ENCODE measurements at regions not wholly inside any gene's neighbourhood (a gene's known extent, or its start where the extent isn't known, plus 50 kb on each side); places are given as distances from the start of the nearest gene placed in this dataset.
"Not testable (repeated sequence)": the region's sequence is repeated elsewhere in the genome, so short reads cannot be mapped to it uniquely, and the experiment has no call there.

DNA sequence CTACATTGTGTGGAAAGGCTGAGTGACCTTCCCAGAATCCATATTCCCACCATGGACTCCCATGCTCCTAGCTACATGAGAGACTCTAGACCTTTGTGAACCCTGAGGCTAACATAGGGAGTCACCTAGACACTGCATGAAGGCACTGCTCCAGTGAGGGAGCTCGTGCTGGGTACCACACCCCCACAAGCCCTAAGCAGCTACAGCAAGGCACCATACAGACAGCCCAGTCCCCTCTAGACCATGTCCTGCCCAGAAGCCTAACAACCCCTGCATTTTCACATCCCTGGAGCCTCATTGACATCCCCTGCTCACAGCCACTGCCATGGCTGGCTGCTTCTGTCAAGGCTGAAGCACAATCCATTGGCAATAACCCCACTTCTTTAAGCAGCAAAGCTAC, 176.5 kb upstream of the CTNND2 start:
- no peak for DNase-seq

DNA sequence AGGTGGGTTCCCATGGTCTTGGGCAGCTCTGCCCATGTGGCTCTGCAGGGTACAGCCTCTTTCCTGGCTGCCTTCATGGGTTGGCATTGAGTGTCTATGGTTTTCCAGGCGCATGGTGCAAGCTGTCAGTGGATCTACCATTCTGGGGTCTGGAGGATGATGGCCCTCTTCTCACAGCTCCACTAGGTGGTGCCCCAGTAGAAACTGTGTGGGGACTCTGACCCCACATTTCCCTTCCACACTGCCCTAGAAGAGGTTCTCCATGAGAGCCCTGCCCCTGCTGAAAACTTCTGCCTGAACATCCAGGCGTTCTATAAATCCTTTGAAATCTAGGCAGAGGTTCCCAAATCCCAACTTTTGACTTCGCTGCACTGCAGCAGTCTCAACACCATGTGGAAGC, 174.0 kb upstream of the CTNND2 start:
- not testable (repeated sequence) for DNase-seq

DNA sequence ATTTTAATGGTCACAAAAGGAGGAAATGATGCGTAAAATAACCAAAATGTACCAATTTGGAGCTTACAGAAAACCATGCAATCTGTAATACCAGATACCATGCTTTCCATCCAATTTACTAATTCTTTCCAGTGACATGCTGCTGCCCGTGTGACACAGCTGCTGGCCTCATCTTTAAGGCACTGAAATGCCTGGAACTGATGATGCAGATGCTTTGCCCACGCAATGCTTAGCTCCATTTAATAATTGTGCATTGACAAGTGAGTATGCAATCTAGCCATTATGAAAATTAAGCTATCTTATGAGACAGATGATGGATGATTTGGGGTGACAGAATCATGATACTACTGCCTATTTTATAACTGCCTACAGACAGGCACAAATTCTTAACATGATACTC, 169.2 kb upstream of the CTNND2 start:
- DNase-seq: no peak

- no peak for DNase-seq
Measured at GRCh38 chr5:12072441-12072840, 168.2 kb upstream of the CTNND2 start.

GRCh38 chr5:12071455-12071854, 167.2 kb upstream of the CTNND2 start:
- no peak for DNase-seq

DNA sequence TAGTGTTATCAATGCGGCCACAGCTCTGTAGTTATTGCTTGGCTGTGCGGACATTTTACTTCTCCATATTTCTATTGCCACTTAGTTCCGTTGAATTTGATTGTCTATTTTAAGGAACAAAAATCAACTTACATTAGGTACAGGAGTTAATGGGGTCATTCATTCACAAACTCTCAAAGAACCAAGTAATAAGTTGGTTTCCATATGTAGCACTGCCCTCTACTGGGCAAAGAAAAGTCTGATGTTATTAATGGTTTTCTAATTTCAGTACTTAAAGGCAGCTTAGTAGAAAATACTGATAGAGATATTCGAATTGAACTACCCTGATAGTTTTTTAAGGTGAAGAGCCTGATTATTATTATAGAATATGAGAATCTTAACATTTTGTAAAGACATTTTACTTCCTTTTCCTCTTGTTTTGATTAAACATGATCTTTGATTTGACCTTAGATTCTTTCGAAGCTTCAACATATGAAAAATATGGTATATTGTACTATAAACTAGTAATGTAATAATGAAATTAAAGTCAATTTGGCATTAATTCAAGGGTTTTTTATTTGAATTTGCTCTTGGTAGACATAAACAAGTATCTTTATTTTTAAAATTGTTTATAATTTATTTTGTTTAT, 119.5 kb upstream of the CTNND2 start:
- DNase-seq: peak; percentile 29

DNA sequence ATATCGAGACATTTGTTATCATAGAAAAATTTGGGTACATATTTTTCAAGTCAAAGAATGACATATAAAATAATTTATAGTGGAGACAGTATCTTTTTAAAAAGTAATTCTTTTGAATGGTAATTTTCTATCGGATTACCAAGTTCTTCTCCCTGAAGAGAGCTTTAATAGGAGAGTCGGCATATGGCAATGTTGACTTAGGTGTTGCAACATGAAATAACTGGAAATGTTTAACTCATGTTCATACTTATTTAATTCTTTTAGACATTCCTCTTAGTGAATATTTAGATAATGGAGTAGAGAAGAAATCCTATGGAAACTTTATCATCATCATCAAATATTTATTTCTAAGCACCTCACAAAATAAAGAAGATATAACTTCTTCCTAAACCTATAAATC, 118.2 kb upstream of the CTNND2 start:
- DNase-seq: no peak

GRCh38 chr5:12019306-12019705, 115.1 kb upstream of the CTNND2 start:
- no peak for DNase-seq

GRCh38 chr5:12017007-12017406, 112.8 kb upstream of the CTNND2 start:
- DNase-seq: no peak

DNA sequence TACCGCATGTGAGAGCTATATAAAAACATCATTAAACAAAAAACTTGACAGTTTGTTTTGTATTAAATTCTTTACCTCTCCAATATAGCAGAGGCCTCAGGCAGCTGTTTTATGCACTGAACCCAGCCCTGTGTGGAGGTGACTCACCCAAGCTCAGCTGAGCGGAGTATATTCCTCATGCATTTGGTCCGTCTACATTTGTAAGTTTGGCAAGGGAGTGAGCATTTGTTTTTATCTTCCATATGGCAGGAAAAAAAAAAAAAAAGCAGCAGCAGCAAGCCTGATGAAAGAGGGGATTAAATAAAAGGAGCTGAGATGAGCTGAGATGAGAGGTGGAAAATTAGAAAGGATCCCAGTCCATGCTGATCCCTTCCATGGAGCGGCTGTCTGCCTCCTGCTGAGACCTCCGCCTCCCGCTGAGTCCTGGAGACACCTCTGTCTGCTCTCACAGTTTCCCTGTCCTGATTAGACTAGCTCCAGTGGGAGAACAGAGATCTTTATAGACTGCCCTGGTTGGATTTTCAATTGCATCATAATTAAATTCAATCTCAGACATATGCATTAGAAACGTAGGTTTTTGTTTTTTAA, 112.0 kb upstream of the CTNND2 start:
- DNase-seq: no peak

DNA sequence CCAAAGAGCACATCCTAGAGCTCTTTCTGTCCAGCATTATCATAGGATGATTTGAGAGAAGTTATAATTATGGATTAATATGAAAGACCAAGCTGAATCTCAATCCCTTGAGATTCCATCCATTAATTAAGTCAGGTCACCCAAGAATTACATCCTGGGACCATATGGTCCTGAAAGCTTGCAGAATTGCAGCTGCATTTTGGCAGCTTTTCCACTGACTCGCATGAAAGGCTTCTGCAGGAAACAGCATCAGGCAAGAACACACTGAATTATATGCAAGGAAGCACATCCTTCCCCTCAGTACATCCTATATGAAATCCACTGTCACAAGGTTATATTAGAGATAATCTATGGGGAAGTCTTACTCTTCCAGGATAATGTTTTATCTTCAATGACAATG, 109.1 kb upstream of the CTNND2 start:
- no peak for DNase-seq

GRCh38 chr5:12003680-12004079, 99.4 kb upstream of the CTNND2 start:
- DNase-seq: no peak

DNA sequence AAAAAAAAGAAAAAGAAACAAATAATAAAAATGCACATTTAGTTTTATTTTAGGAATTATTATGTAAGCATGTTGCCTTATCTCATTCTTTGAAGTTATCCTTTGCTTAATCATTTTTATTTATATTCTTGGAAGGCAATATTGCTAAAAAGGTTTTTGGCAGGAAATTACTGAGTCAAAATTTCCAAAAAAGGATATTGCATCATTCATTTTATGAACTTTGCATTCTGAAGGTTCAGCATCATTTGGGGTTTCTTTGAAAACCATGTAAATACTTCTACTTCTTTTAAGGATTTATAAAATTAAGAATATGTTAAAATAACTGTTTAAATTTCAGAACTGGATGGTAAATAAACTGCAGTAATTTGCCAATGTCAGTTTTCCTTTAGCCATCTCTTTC, 94.2 kb upstream of the CTNND2 start:
- DNase-seq: no peak

DNA sequence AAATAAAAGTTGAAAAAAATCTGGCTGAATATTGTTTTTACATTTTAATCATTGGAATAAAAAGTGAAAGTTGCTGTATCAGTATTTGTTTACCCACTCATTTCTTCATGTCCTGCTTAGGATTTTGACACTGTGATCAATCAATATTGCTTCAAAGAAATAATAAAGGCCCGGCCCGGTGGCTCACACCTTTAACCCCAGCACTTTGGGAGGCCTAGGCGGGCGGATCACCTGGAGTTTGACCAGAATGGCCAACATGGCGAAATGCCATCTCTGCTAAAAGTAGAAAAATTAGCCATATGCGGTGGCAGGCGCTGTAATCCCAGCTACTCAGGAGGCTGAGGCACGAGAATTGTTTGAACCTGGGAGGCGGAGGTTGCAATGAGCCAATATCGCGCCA, 93.7 kb upstream of the CTNND2 start:
- no peak for DNase-seq

DNA sequence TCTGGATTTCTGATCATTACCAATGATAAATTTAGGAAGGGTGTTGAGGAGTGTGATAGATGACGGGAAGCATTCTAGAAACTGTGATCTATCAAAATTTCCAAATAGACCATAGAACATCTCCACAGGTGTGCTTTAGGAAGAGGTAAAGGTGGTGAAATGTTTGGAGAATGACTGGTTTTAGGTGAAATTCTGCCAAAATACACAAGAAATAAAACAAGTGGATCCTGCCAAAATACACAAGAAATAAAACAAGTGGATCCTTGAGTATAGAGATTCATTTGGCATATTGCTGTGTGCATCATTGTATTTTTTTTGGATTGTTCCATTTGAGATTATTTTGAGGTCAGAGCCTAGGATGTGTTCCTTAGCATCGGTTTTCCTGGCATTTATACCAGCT, 88.3 kb upstream of the CTNND2 start:
- no peak for DNase-seq

- DNase-seq: no peak
Measured at GRCh38 chr5:11985993-11986392, 81.7 kb upstream of the CTNND2 start.

DNA sequence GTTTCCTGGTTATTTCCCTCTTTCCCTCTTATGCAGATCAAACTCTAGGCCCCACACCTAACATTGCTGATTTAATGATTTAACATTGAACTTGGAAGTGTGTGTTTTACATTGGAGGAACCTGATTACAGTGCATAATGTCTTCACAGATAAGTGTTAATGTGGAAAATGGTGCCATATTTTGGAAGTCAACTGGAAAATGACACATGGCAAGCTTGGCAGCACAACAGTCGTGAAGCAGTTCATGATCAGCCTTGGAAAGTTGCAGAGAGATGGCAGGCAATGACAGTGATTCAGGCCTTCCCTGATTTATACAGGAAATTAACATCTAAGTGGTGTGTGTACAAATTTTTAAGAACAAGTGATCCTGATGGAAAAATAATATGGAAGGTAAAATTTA, 80.0 kb upstream of the CTNND2 start:
- DNase-seq: no peak

DNA sequence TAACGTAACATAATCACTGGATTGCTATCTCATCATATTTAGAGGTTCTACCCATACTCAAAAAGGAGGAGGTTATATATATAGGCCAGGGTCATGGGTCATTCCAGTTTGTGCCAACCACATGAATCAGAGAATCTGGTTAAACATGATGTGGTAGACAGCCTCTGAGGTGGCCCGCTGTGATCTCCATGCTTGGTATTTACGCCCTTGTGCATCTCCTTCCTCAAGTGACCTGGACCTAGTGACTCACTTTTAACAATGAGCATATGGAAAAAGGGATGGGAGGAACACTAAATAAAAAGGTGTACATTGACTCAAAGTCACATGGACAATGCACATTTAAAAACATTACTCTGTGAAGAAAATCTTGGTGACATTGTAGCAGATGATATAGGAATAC, 77.7 kb upstream of the CTNND2 start:
- no peak for DNase-seq

DNA sequence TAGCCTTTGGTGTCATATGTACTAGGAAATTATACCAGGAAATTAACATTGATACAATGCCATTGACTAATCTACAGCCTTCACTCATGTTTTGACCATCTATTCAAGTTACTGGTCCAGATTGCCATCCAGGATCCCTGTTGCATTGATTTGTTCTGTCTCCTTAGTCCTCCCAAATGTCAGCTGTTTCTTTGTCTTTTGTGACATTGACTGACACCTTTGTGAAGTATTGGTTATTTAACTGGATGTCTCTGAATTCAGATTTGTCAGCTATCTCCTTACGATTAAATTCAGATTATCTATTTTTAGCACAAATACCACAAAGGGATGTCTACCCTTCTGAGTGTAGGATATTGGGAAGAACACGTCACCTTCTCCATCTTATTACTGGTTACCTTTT, 73.7 kb upstream of the CTNND2 start:
- no peak for DNase-seq

- no peak for DNase-seq
Measured at GRCh38 chr5:11973469-11973868, 69.2 kb upstream of the CTNND2 start.

DNA sequence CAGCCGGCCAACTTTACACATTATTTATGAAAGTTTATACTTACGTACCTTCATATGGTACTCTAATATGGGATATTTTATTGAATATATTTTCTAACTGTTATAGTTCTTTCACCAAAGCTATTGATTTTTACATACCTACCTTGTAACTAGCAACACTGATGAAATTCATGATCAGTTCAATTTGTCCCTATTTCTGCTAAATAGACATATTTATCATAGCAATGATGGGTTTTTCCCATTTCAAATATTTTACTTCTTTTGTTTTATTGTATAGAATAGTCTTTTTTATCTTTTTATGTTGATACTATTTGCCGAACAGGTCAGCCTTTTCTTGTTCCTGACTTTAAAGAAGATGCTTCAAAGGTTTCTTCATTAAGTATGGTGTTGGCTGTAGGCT, 59.0 kb upstream of the CTNND2 start:
- no peak for DNase-seq

DNA sequence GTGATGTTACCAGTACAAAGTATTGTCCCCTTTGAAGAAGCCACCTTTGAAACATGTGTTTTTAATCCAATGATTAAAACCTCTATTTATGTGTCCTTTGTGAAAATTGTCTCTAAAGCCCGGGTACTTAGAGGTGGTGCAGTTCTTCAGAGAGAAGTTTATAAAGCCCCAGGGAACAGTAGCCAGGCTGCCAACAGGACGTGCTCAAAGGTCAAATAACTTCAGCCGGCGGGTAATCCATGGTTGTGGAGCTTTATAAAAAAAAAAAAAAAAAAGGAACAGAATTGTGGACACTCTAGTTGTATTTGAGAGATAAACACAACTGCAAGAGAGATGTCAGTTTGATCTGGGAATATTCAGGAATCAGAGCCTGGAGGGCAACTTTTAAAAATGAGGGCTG, 57.9 kb upstream of the CTNND2 start:
- DNase-seq: no peak

DNA sequence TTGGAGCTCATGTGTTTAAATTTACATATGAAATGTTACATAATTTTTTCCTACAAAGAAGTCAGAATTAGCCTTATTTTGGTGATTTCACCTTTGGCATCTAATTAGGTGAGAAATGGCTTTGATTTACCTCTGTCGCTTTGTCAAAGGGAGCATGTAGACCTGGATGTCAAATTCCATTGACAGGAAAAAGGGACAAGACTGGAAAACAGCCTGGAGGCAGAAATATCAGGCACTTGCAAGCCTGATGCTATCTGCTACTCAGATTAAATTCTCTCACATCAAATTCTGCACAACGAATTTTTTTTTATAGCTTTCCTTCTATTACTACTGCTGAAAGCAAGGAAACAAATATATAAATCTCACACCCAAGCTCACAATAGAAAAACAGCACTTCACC, 54.1 kb upstream of the CTNND2 start:
- DNase-seq: no peak

GRCh38 chr5:11955331-11955730, 51.1 kb upstream of the CTNND2 start:
- no peak for DNase-seq
